ENCODE measurements at regions not wholly inside any gene's neighbourhood (a gene's known extent, or its start where the extent isn't known, plus 50 kb on each side); places are given as distances from the start of the nearest gene placed in this dataset.

GRCh38 chr6:126905917-126906316, 212.6 kb upstream of the RSPO3 start:
- no peak for DNase-seq (ENCODE audit: low read depth)
- TF ChIP-seq MYC (IDR thresholded peaks at IDR 0.05; ENCODE audit: low read depth, low read length) (no peak), MAX (IDR thresholded peaks at IDR 0.05; ENCODE audit: low read depth, low read length) (no peak), POLR2A (IDR thresholded peaks at IDR 0.05; ENCODE audit: extremely low read depth, insufficient read length) (no peak), CTCF (IDR thresholded peaks at IDR 0.05; ENCODE audit: low read depth, low read length) (no peak)
- no peak overlapping the region for H3K4me3 ChIP-seq (ENCODE audit: low read depth, low read length)

GRCh38 chr6:126907312-126907711, 211.2 kb upstream of the RSPO3 start:
- no peak for DNase-seq (ENCODE audit: low read depth)
- no peak overlapping the region for H3K4me3 ChIP-seq (ENCODE audit: low read depth, low read length)
- no peak for TF ChIP-seq POLR2A (IDR thresholded peaks at IDR 0.05; ENCODE audit: extremely low read depth, insufficient read length)
- TF ChIP-seq MAX (IDR thresholded peaks at IDR 0.05; ENCODE audit: low read depth, low read length) = no peak
- no peak for TF ChIP-seq CTCF (IDR thresholded peaks at IDR 0.05; ENCODE audit: low read depth, low read length)
- no peak for TF ChIP-seq MYC (IDR thresholded peaks at IDR 0.05; ENCODE audit: low read depth, low read length)

GRCh38 chr6:126907996-126908395, 210.5 kb upstream of the RSPO3 start:
- DNase-seq (ENCODE audit: low read depth) = no peak
- TF ChIP-seq MAX (IDR thresholded peaks at IDR 0.05; ENCODE audit: low read depth, low read length) = no peak
- no peak for TF ChIP-seq MYC (IDR thresholded peaks at IDR 0.05; ENCODE audit: low read depth, low read length)
- no peak for TF ChIP-seq POLR2A (IDR thresholded peaks at IDR 0.05; ENCODE audit: extremely low read depth, insufficient read length)
- no peak for TF ChIP-seq CTCF (IDR thresholded peaks at IDR 0.05; ENCODE audit: low read depth, low read length)
- no peak overlapping the region for H3K4me3 ChIP-seq (ENCODE audit: low read depth, low read length)

GRCh38 chr6:126909493-126909892, 209.0 kb upstream of the RSPO3 start:
- TF ChIP-seq POLR2A (IDR thresholded peaks at IDR 0.05; ENCODE audit: extremely low read depth, insufficient read length) (no peak), MYC (IDR thresholded peaks at IDR 0.05; ENCODE audit: low read depth, low read length) (no peak), CTCF (IDR thresholded peaks at IDR 0.05; ENCODE audit: low read depth, low read length) (no peak), MAX (IDR thresholded peaks at IDR 0.05; ENCODE audit: low read depth, low read length) (no peak)
- DNase-seq (ENCODE audit: low read depth) = no peak
- no peak overlapping the region for H3K4me3 ChIP-seq (ENCODE audit: low read depth, low read length)

- DNase-seq (ENCODE audit: low read depth) = no peak
- no peak overlapping the region for H3K4me3 ChIP-seq (ENCODE audit: low read depth, low read length)
- TF ChIP-seq CTCF (IDR thresholded peaks at IDR 0.05; ENCODE audit: low read depth, low read length) (no peak), MAX (IDR thresholded peaks at IDR 0.05; ENCODE audit: low read depth, low read length) (no peak), POLR2A (IDR thresholded peaks at IDR 0.05; ENCODE audit: extremely low read depth, insufficient read length) (no peak), MYC (IDR thresholded peaks at IDR 0.05; ENCODE audit: low read depth, low read length) (no peak)
Observed at GRCh38 chr6:126913651-126914050, 204.8 kb upstream of the RSPO3 start.

GRCh38 chr6:126914172-126914571, 204.3 kb upstream of the RSPO3 start:
- H3K4me3 ChIP-seq (ENCODE audit: low read depth, low read length) = no peak overlapping the region
- TF ChIP-seq MAX (IDR thresholded peaks at IDR 0.05; ENCODE audit: low read depth, low read length) = no peak
- TF ChIP-seq MYC (IDR thresholded peaks at IDR 0.05; ENCODE audit: low read depth, low read length) = no peak
- TF ChIP-seq POLR2A (IDR thresholded peaks at IDR 0.05; ENCODE audit: extremely low read depth, insufficient read length) = no peak
- TF ChIP-seq CTCF (IDR thresholded peaks at IDR 0.05; ENCODE audit: low read depth, low read length) = no peak
- no peak for DNase-seq (ENCODE audit: low read depth)

Measured in NB4 (cell line).